Naive thymus-derived CD4-positive, alpha-beta T cell (primary cell): ENCODE measurements at regions not wholly inside any gene's neighbourhood (a gene's known extent, or its start where the extent isn't known, plus 50 kb on each side); places are given as distances from the start of the nearest gene placed in this dataset.

Experiments used
- ATAC-seq: fragments of 150-1000 bp; cut with Tn5 transposase; 2 replicates; pipeline ENCODE4 v1.10.0; 2021; ENCODE audit warnings: mild to moderate bottlenecking, moderate library complexity
- CTCF ChIA-PET: fragments of 350-600 bp; sonication (Branson Sonifier 250); formaldehyde crosslinking; loops from one replicate; lab custom pipeline; 2021; ENCODE audit warnings: antibody characterized with exemption; lab: Charles Lee
- POLR2A ChIA-PET: fragments of 350-600 bp; sonication (Branson Sonifier 250); formaldehyde crosslinking; loops from one replicate; lab custom pipeline; 2021; ENCODE audit warnings: antibody characterized with exemption, inconsistent platforms; lab: Charles Lee
- DNase-seq, 9 donors: peaks; one replicate each; pipeline versions ENCODE4 v3.0.0 to v3.0.0-alpha.2; 2020 to 2022; ENCODE audit warnings: mixed read lengths in 1 of 9
- H3K27ac ChIP-seq: one replicate; pipeline ENCODE4 v1.7.0; 2013; ENCODE audit warnings: mild to moderate bottlenecking, low read depth, low read length, moderate library complexity
- H3K27me3 ChIP-seq, 2 donors: one replicate each; pipeline ENCODE4 v1.7.0; 2013; ENCODE audit warnings: low read length in 2 of 2, mild to moderate bottlenecking in 2 of 2, moderate library complexity in 2 of 2; ENCODE audit not compliant: control insufficient read depth in 2 of 2, insufficient read depth in 2 of 2
- H3K36me3 ChIP-seq, 3 experiments: 1 replicate in 2 of 3; 2 replicates in 1 of 3; pipeline ENCODE4 v1.7.0; 2013; ENCODE audit warnings: low read length in 3 of 3, mild to moderate bottlenecking in 3 of 3, moderate library complexity in 1 of 3; ENCODE audit not compliant: insufficient read depth in 3 of 3, control insufficient read depth in 2 of 3
- H3K4me1 ChIP-seq, 2 donors: one replicate each; pipeline ENCODE4 v1.7.0; 2013; ENCODE audit warnings: low read length in 2 of 2, mild to moderate bottlenecking in 2 of 2, moderate library complexity in 1 of 2; ENCODE audit not compliant: control insufficient read depth in 2 of 2, insufficient read depth in 2 of 2
- H3K4me3 ChIP-seq: 2 replicates; pipeline ENCODE4 v1.7.0; 2013; ENCODE audit warnings: mild to moderate bottlenecking, low read length
- H3K9me3 ChIP-seq, 3 experiments: 1 replicate in 2 of 3; 2 replicates in 1 of 3; pipeline ENCODE4 v1.7.0; 2013; ENCODE audit warnings: low read length in 3 of 3; ENCODE audit not compliant: control insufficient read depth in 2 of 3
- H3K27ac Mint-ChIP-seq, 9 donors: one replicate each; pipeline ENCODE4 v1.8.0; 2020 to 2022; ENCODE audit warnings: mixed read lengths in 9 of 9, mild to moderate bottlenecking in 8 of 9, moderate library complexity in 5 of 9, inconsistent platforms in 2 of 9
- H3K27me3 Mint-ChIP-seq, 5 donors: one replicate each; pipeline ENCODE4 v1.8.0; 2021 to 2022; ENCODE audit warnings: mixed read lengths in 5 of 5, mild to moderate bottlenecking in 1 of 5
- H3K36me3 Mint-ChIP-seq, 5 donors: one replicate each; pipeline ENCODE4 v1.8.0; 2020 to 2022; ENCODE audit warnings: mixed read lengths in 5 of 5, mild to moderate bottlenecking in 3 of 5, inconsistent platforms in 1 of 5
- H3K4me1 Mint-ChIP-seq, 7 donors: one replicate each; pipeline ENCODE4 v1.8.0; 2020 to 2022; ENCODE audit warnings: mixed read lengths in 7 of 7, mild to moderate bottlenecking in 3 of 7, inconsistent platforms in 1 of 7
- H3K4me3 Mint-ChIP-seq, 10 donors: one replicate each; pipeline ENCODE4 v1.8.0; 2020 to 2022; ENCODE audit warnings: mild to moderate bottlenecking in 10 of 10, mixed read lengths in 10 of 10, moderate library complexity in 6 of 10, inconsistent platforms in 2 of 10
- H3K9me3 Mint-ChIP-seq, 11 donors: one replicate each; pipeline ENCODE4 v1.8.0; 2020 to 2022; ENCODE audit warnings: mixed read lengths in 11 of 11, mild to moderate bottlenecking in 4 of 11, inconsistent platforms in 1 of 11, moderate library complexity in 1 of 11
- intact Hi-C, 2 donors: fragments of 100-400 bp; cut with micrococcal nuclease; formaldehyde crosslinking; loops; one replicate each; pipeline ENCODE4 v1.15.1; 2023

DNA sequence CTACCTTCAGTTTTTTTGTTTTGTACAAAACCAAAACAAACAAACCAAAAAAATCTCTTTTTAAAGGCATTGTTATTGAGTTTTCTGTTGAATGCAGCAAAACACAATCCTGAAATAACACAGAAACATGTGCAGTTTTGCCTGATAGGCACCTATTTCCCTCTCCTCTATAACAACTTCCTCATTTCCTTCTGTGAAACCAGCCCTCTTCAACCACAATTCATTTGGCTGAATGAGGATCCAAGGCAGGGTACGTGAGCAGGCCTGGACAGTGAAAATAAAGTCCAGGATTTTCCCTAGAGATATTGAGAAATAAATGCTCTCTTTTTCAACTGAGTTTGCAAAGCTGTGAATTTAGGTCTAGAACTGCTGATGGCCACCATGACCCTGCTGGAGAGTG is 134.8 kb upstream of the LARP1 start:
- Histone ChIP-seq H3K36me3 (no peaks in the 10 kb centered on the region), H3K27ac (no peak overlapping the region), H3K4me1 (no peaks in the 10 kb centered on the region), H3K9me3 (no peaks in the 10 kb centered on the region), H3K27me3 (no peaks in the 10 kb centered on the region), H3K4me3 (no peak overlapping the region)
- no peaks in the 10 kb centered on the region for H3K4me1 Mint-ChIP-seq
- intact Hi-C loops: no loop called here
- ATAC-seq (peak; percentile 44), DNase-seq (no peak)
- H3K4me3 Mint-ChIP-seq: no peak overlapping the region
- no peaks in the 10 kb centered on the region for H3K9me3 Mint-ChIP-seq
- peaks cover 5 to 22% (median 14%) of the 10 kb centered on the region in 5 donors for H3K27me3 Mint-ChIP-seq
- no peak overlapping the region for H3K27ac Mint-ChIP-seq
- CTCF ChIA-PET: no interaction called here
- POLR2A ChIA-PET: no interaction called here
- H3K36me3 Mint-ChIP-seq: no peaks in the 10 kb centered on the region

DNA sequence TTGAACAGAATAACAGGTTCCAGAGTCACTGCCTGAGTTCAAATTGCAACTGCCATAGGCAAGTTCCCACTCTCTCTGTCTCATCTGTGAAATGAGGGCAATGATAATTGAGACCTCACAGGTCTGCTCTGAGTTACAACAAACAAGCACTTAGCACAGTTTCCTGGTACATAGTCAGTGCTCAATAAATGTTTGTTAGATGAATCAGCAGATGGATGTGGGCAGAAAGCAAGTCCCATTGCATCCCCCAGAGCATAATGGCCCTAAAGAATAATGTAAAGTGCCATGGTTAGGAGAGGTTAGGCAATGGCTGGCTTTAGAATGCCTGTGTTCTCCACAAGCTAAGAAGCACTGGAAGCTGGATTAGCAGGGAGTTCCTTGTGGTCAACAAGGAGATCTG is 136.5 kb upstream of the LARP1 start:
- Histone ChIP-seq H3K4me3 (no peak overlapping the region), H3K36me3 (no peaks in the 10 kb centered on the region), H3K9me3 (no peaks in the 10 kb centered on the region), H3K4me1 (no peaks in the 10 kb centered on the region), H3K27me3 (no peaks in the 10 kb centered on the region), H3K27ac (no peak overlapping the region)
- Mint-ChIP-seq H3K36me3 (no peaks in the 10 kb centered on the region), H3K9me3 (peaks cover 0 to 2% (median 0%) of the 10 kb centered on the region in 11 donors), H3K4me1 (no peaks in the 10 kb centered on the region), H3K27ac (no peak overlapping the region), H3K27me3 (peaks cover 0 to 23% (median 15%) of the 10 kb centered on the region in 5 donors), H3K4me3 (no peak overlapping the region)
- no peak for DNase-seq
- no peak for ATAC-seq
- ChIA-PET POLR2A (no interaction called here), CTCF (no interaction called here)
- intact Hi-C loops: loop anchor here in 1 of 2 donors (10.0 kb wide), 1 partner anchor 544 kb away; no protein-coding TSS in a partner anchor

DNA sequence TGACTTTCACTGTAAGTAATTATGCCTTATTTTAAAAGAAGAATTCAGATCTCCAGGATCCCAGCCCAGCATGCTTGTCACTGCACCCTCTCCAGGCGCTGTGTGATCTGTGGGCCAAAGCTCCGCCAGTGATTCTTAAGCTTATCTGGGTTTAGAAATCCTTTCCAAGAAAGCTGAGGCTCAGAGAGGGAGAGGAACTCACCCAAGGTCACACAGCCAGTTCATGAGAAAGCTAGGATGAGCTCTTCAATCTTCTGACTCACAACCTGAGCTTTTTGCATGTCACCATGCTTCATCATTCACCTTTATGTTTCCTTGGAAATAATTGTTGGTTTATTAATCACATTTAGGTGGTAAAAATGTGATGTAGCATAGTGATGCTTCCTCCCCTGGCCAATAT is 136.6 kb upstream of the HAND1 start:
- Histone ChIP-seq H3K36me3 (no peaks in the 10 kb centered on the region), H3K9me3 (no peaks in the 10 kb centered on the region), H3K4me3 (no peak overlapping the region), H3K4me1 (no peaks in the 10 kb centered on the region), H3K27me3 (no peaks in the 10 kb centered on the region), H3K27ac (no peak overlapping the region)
- Mint-ChIP-seq H3K4me3 (no peak overlapping the region), H3K4me1 (peaks cover 0 to 18% (median 10%) of the 10 kb centered on the region in 7 donors), H3K27me3 (peaks cover 18 to 51% (median 42%) of the 10 kb centered on the region in 5 donors), H3K9me3 (peaks cover 0 to 2% (median 0%) of the 10 kb centered on the region in 11 donors), H3K36me3 (no peaks in the 10 kb centered on the region), H3K27ac (no peak overlapping the region)
- intact Hi-C loops: loop anchor here in 1 of 2 donors (10.0 kb wide), 1 partner anchor 540 kb away; no protein-coding TSS in a partner anchor
- ChIA-PET CTCF (interaction anchor here (0.7 kb wide), 1 partner anchor 96 kb away, joined by 3 read pairs; no protein-coding TSS in a partner anchor), POLR2A (no interaction called here)
- DNase-seq (no peak), ATAC-seq (no peak)

DNA sequence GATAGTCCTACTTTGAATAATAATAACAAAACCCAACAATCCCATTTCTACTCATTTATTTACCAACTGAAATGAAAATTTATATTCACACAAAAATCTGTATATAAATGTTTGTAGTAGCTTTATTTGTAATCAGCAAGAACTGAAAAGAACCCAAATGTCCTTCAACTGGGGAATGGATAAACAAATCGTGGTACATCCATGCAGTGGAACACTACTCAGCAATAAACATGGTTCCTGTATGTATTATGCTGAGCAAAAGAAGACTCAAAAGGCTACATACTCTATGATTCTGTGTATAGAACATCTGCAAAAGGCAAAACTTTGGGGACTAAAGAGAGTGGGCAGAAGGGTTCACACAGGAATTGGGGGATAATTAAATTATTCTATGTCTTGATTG is 136.1 kb upstream of the HAND1 start:
- CTCF ChIA-PET: no interaction called here

DNA sequence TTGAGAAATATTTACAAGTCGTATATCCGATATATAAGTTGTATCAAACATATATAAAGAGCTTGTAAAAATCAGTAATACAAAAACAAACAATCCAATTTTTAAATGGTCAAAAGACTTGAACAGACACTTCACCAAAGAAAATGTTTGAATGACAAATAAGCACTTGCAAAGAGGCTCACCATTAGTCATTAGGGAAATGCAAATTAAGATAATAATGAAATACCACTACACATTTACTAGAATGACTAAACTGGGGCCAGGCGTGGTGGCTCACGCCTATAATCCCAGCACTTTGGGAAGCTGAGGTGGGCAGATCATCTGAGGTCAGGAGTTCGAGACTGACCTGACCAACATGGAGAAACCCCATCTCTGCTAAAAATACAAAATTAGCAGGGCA is 134.6 kb upstream of the HAND1 start:
- H3K27ac ChIP-seq: no peak overlapping the region
- POLR2A ChIA-PET: no interaction called here
- Mint-ChIP-seq H3K9me3 (peaks cover 0 to 2% (median 0%) of the 10 kb centered on the region in 11 donors), H3K4me3 (no peak overlapping the region), H3K36me3 (peaks cover 0 to 7% (median 0%) of the 10 kb centered on the region in 5 donors), H3K4me1 (peaks cover 0 to 18% (median 14%) of the 10 kb centered on the region in 7 donors), H3K27ac (no peak overlapping the region), H3K27me3 (peaks cover 30 to 58% (median 57%) of the 10 kb centered on the region in 5 donors)
- H3K4me3 ChIP-seq: no peak overlapping the region
- intact Hi-C loops: loop anchor here in 1 of 2 donors (10.0 kb wide), 1 partner anchor 538 kb away; no protein-coding TSS in a partner anchor
- DNase-seq (no peak), ATAC-seq (no peak)
- no peaks in the 10 kb centered on the region for H3K36me3 ChIP-seq
- CTCF ChIA-PET: no interaction called here
- H3K9me3 ChIP-seq: no peaks in the 10 kb centered on the region
- H3K27me3 ChIP-seq: no peaks in the 10 kb centered on the region
- no peaks in the 10 kb centered on the region for H3K4me1 ChIP-seq

More for the DNA sequence above, 136.1 kb upstream of the HAND1 start:
- POLR2A ChIA-PET: no interaction called here
- H3K4me1 Mint-ChIP-seq: peaks cover 0 to 18% (median 13%) of the 10 kb centered on the region in 7 donors
- no peak overlapping the region for H3K4me3 Mint-ChIP-seq
- Histone ChIP-seq H3K27ac (no peak overlapping the region), H3K36me3 (no peaks in the 10 kb centered on the region), H3K4me3 (no peak overlapping the region), H3K4me1 (no peaks in the 10 kb centered on the region), H3K27me3 (no peaks in the 10 kb centered on the region), H3K9me3 (no peaks in the 10 kb centered on the region)
- H3K27me3 Mint-ChIP-seq: peaks cover 23 to 56% (median 47%) of the 10 kb centered on the region in 5 donors
- intact Hi-C loops: loop anchor here in 1 of 2 donors (10.0 kb wide), 1 partner anchor 539 kb away; no protein-coding TSS in a partner anchor
- DNase-seq (no peak), ATAC-seq (no peak)
- H3K27ac Mint-ChIP-seq: no peak overlapping the region
- peaks cover 0 to 2% (median 0%) of the 10 kb centered on the region in 11 donors for H3K9me3 Mint-ChIP-seq
- H3K36me3 Mint-ChIP-seq: peaks cover 0 to 3% (median 0%) of the 10 kb centered on the region in 5 donors

DNA sequence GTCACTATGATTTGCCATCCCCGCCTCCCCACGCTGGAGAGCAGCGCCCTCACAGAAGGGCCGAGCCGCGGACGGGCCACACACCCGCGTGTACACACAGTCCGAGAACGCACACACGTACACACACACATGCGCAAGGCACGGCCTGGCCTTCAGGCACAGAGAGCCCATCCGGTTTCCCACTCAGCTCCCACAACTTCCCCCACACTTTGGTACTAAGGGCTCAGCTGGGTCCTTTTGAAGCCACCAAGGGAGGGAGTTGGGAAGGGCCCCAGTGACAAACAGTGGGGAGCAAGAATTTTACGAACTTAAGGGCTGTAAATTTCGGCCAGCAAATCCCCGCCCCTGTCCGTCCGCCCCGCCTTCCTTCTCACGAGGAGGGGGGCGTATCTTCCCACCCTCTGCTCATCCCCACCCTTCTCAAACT is 133.3 kb upstream of the HAND1 start:
- no peaks in the 10 kb centered on the region for H3K9me3 ChIP-seq
- no peak overlapping the region for H3K4me3 ChIP-seq
- peak overlapping the region in 8 of 10 donors; percentile 10 to 71 (median 50) for H3K4me3 Mint-ChIP-seq
- intact Hi-C loops: loop anchor here in 1 of 2 donors (1.0 to 10.0 kb wide), 2 partner anchors 537 to 637 kb away; no protein-coding TSS in a partner anchor
- ChIA-PET CTCF (no interaction called here), POLR2A (no interaction called here)
- H3K27me3 Mint-ChIP-seq: peaks cover 34 to 68% (median 64%) of the 10 kb centered on the region in 5 donors
- H3K27me3 ChIP-seq: no peaks in the 10 kb centered on the region
- H3K27ac ChIP-seq: no peak overlapping the region
- H3K4me1 Mint-ChIP-seq: peaks cover 0 to 18% (median 14%) of the 10 kb centered on the region in 7 donors
- no peaks in the 10 kb centered on the region for H3K4me1 ChIP-seq
- H3K36me3 Mint-ChIP-seq: peaks cover 0 to 7% (median 0%) of the 10 kb centered on the region in 5 donors
- H3K36me3 ChIP-seq: no peaks in the 10 kb centered on the region
- DNase-seq (no peak), ATAC-seq (no peak)
- H3K9me3 Mint-ChIP-seq: peaks cover 0 to 2% (median 0%) of the 10 kb centered on the region in 11 donors
- H3K27ac Mint-ChIP-seq: no peak overlapping the region
